ENCODE measurements at regions not wholly inside any gene's neighbourhood (a gene's known extent, or its start where the extent isn't known, plus 50 kb on each side); places are given as distances from the start of the nearest gene placed in this dataset.

GRCh38 chr1:81029266-81029665, 771.5 kb upstream of the ADGRL2 start:
- TF ChIP-seq CTCF (conservative IDR thresholded peaks at IDR 0.05; ENCODE audit: low read depth, low read length), result no peak
- TF ChIP-seq EZH2 (IDR thresholded peaks at IDR 0.05; ENCODE audit: borderline replicate concordance, low read depth, low read length, poor library complexity, severe bottlenecking), result no peak

All from A673 (cell line).